ENCODE measurements at regions not wholly inside any gene's neighbourhood (a gene's known extent, or its start where the extent isn't known, plus 50 kb on each side); places are given as distances from the start of the nearest gene placed in this dataset.
"Not testable (repeated sequence)": the region's sequence is repeated elsewhere in the genome, so short reads cannot be mapped to it uniquely, and the experiment has no call there.

- DNase-seq = no peak
These were observed 122.5 kb downstream of the CETN3 start for GRCh38 chr5:90287036-90287435.

GRCh38 chr5:90285581-90285980 lies 124.0 kb downstream of the CETN3 start:
- DNase-seq = no peak

DNA sequence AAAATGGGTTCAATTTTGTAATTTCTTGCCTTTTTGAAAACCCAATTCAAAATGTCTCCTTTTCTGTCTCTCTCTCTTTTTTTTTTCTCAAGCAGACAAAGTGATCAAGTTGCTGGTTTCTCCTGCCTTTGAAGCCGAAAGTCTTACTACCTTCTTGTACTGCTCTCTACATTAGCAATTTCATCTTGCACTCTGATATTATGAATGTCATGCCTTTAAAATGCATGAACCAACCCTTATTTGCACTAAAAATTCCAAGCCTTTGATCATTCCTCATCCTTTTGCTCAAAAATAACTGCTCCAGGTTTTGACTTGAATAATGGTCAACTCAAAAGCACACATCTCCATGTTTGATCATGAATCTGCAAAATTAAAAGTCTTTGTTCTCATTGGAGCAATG lies 125.2 kb downstream of the CETN3 start:
- DNase-seq = no peak

DNA sequence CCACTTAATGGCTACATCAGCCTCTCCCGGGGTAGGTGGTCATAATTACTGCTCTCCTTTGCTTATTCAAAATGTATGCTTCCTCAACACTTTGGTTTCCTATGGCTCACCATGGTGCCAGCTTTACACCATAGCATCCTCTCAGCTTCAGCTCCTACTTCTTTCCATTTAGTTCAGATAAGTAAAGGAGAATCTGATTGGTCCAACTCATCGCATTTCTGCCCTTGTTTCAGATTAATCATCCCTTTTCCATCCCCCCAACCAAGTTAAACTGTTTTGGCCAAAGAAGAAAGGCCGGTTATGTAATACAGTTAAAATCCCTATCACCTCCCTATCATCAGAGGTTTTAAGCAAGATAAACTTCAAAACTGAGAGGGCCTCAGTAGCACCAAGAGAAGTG lies 130.5 kb downstream of the CETN3 start:
- DNase-seq = no peak

DNA sequence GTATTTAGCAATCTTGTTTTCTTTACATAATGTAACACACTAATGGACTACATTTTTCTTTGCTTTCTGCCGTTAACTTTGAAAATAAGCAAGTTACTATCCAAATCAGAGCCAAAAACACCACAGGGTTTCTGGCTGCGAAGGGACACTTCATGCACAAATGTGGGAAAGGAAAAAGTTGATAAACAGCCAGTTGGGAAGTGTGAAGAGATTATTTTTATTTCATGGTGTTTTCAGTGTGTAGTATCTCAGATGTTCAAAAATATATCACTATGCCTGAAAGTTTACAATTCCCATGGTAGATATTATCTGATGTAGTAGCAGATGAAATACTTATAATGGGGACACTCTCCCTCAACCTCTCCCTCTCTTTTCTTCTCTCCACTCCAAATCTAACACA lies 135.3 kb downstream of the CETN3 start:
- peak in 4 of 58 donors; percentile 0 to 15 (median 0) for DNase-seq

GRCh38 chr5:90267646-90268045 lies 141.9 kb downstream of the CETN3 start:
- no peak for DNase-seq

DNA sequence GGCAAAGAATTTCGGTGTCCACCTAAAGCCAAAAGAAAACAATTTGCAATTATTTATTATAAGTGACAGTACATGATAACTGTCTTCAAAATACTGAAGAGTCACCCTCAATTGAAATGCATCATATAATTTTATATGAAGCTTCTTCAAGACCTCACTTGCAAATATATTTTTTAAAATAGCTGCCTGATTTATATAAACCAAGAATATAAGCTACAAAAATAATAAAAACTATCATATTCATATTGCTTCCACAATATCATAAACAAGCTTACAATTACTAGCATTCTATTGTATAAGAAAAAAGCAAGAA lies 144.1 kb downstream of the CETN3 start:
- no peak for DNase-seq

DNA sequence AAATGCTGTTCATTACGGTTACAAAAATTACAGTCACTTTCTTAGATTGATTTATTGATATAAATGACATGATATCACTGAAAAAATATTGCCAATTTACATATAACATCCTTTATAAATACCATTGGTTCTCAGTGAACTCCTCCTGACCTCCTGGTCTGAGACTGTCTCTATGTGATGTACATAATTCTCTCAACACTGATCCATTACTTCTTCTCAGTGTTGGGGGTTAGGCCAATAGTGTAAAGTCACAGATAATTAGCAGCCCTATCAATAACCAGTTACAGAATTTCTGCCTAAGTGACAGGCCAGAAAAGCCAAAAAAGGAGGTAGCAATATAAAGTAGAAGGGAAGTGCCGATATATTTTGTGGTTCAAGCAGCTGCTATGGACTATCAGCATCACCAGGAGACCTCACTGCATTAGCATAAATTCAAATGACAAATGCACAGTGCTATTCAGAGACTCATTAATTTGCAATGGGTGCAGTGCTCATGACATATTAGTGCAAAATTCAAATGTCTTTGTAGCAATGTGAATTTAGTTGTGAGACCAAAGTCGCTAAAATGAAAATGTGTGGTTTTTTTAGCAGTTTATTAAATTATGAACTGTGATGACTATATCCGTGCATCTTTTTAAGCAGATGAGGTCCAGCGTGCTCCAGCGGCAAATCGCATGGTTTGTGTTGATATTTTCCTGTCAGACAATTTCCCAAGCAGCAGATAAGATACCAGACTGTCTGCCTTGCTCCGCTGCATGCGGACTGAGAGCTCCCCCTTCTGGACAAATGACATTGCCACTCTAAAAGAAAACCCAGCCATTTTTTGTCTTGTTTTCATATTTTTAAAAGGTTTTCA lies 144.6 kb downstream of the CETN3 start:
- peak in 51 of 58 donors; percentile 3 to 85 (median 34) for DNase-seq

DNA sequence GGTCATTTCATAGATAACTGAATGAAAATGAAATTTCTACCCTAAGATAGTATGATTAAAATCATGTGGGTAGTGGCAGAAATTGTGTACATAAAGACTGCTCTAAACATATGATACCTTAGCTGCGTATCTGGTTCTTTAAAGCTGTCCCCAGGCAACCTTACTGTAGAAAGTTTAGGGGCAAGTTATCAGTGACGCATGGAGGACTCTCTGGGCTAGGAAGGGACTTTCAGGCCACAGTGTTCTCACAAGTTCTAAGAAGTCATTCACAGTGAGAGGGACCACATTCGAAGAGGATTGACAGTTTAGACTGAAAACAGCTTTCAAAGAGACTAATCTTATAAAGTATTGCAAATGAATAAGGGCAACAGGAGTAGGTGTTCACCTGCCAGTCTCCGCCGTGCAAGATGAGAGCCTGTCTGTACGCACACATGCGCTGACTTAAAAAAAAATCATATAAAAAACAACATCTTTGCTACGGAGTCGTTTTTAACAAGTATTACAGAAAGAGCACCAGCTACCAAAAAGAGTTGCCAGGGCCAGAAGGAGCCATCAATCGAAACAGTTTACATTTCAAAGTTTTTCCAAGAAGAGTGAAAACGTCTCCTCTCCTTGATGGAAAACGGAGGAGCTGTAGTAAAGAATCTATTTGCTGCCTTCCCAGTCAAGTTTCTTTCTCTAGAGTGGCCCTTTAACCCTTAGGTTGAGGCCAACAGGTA lies 146.3 kb downstream of the CETN3 start:
- DNase-seq = no peak

GRCh38 chr5:90251447-90251846 lies 158.1 kb downstream of the CETN3 start:
- no peak for DNase-seq

- DNase-seq = no peak
These were observed 160.9 kb downstream of the CETN3 start for GRCh38 chr5:90248640-90249039.

DNA sequence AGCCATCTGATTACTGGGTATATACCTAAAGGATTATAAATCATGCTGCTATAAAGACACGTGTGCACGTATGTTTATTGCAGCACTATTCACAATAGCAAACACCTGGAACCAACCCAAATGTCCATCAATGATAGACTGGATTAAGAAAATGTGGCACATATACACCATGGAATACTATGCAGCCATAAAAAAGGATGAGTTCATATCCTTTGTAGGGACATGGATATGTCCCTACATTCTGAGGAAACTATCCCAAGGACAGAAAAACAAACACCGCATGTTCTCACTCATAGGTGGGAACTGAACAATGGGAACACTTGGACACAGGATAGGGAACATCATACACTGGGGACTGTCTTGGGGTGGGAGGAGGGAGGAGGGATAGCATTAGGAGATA lies 165.7 kb downstream of the CETN3 start:
- not testable (repeated sequence) for DNase-seq

DNA sequence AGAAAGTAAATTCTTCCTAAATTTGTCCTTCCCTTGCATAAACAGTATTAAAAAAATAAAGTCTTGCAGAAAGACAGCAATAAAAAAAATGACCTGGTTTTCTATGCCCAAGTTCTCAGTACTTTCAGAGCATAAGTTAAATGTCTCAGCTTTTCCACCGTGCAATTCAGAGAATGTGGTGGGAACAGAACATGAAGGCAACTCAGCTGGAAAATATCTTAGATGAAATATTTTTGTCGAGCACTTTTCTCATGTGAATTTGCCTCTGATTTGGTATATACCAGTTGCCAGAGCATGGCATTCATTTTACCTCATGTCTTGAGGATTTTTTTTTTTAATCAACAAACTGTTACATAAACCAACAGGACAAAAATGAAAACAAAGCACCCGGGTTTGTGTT lies 176.1 kb downstream of the CETN3 start:
- DNase-seq = no peak

DNA sequence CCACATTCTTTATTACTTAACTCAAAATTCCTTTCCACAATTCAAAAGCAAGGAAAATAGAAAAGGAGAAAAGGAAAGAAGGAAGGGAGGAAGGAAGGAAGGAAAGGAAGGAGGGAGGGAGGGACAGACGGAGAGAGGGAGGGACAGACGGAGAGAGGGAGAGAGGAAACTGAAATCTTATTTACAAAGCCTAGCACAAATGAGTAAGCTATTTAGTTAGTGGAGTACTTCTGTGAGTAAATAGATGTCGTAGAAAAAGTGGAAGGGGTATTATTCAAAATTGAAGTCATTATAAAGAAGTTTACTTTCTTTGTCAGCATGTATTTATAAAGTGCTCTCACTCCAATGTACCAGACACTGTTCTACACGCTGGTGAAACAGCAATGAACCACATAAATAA lies 177.9 kb downstream of the CETN3 start:
- DNase-seq = no peak

- DNase-seq = no peak
These were observed 181.9 kb downstream of the CETN3 start for GRCh38 chr5:90227683-90228082.

DNA sequence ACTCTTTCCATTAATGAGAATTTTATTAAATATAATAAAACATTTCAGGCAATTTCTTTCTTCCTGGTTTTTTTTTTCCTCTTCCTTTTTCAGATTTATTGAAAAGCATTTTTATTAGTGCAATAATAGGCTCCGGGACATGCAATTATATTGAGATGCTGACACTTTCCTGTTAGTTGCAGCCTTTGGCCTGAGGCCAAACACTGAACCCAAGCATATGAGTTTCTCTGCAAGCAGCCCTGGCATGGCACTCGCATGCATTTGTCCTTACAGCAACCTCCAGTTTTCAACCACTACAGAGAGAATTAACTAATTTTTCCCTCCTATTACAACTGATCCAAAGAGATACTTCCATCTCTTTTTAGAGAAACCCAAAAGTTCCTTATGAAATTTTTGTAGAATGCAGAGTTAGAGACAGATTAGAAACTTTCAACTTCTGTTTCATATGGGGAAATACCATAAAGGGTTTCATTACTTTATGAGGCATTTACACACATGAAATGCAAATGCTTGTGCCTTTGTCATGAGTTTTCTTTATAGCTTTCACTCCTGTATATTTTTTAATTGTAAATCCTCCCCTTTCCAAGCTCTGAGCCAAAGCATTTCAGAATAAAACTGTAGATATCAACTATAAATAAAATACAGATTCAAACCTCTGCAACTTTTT lies 183.0 kb downstream of the CETN3 start:
- DNase-seq = no peak

GRCh38 chr5:90224342-90224741 lies 185.2 kb downstream of the CETN3 start:
- DNase-seq = peak in 1 of 58 donors; percentile 1

GRCh38 chr5:90223756-90224155 lies 185.8 kb downstream of the CETN3 start:
- DNase-seq = no peak

DNA sequence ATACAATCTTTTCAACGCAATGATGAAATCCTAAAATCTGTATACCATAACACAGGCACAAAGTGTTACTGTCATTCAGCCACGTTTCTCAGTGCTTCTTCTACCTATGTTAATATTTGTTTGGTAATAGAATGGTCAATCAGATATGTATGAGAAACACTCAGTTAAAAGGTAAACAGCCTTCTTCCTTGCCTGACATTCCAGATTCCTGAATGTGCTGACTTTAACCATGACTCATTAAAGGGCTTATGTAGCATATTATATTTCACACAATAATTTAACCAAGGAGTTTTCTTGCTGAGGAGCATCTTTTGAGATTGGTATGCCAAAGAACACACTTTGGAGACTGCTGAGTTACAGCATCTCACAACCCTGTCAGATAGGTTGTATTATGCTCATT lies 187.6 kb downstream of the CETN3 start:
- no peak for DNase-seq

- DNase-seq = no peak
These were observed 189.0 kb downstream of the CETN3 start for GRCh38 chr5:90220554-90220953.

GRCh38 chr5:90214991-90215390 lies 194.6 kb downstream of the CETN3 start:
- no peak for DNase-seq

GRCh38 chr5:90208323-90208722 lies 201.2 kb downstream of the CETN3 start:
- not testable (repeated sequence) for DNase-seq

All from anterior cingulate cortex (tissue), 58 donors.